IMR-90 (cell line): ENCODE measurements at regions not wholly inside any gene's neighbourhood (a gene's known extent, or its start where the extent isn't known, plus 50 kb on each side); places are given as distances from the start of the nearest gene placed in this dataset.

Experiments used
- ATAC-seq: fragments of 200-7000 bp; cut with Tn5 transposase; 2 replicates; pipeline ENCODE4 v1.9.1; 2020; ENCODE audit warnings: low read depth, mild to moderate bottlenecking, moderate library complexity
- BruUV-seq: library from RNA; stranded (reverse); fragments of 400-500 nt; replicated peaks from 2 replicates; lab custom pipeline; 2021; lab: Mats Ljungman, UMichigan
- CTCF ChIA-PET: fragments of 300-600 bp; formaldehyde crosslinking; extraction: SDS; loops from one replicate; lab custom pipeline; 2021; ENCODE audit warnings: antibody characterized with exemption; lab: Yijun Ruan, JAX
- POLR2A ChIA-PET: fragments of 300-600 bp; sonication (Branson Sonifier 250); formaldehyde crosslinking; loops from one replicate; lab custom pipeline; 2022; ENCODE audit warnings: antibody characterized with exemption; ENCODE audit not compliant: unreplicated experiment; lab: Charles Lee
- DNase-seq: peaks from one replicate; pipeline ENCODE4 v3.0.0; 2013
- H2AFZ ChIP-seq: replicated peaks from 2 replicates; pipeline ENCODE3; 2013; ENCODE audit warnings: low read length, mild to moderate bottlenecking; ENCODE audit not compliant: poor library complexity
- H2AK5ac ChIP-seq: 2 replicates; pipeline ENCODE4 v1.6.1; 2013; ENCODE audit warnings: low read depth, low read length, inconsistent platforms
- H2AK9ac ChIP-seq: replicated peaks from 2 replicates; pipeline ENCODE3; 2013; ENCODE audit warnings: mild to moderate bottlenecking, low read depth, low read length, moderate library complexity; ENCODE audit not compliant: poor library complexity
- H2BK120ac ChIP-seq: 2 replicates; pipeline ENCODE4 v1.6.1; 2013; ENCODE audit warnings: low read depth, low read length, inconsistent platforms
- H2BK15ac ChIP-seq: 3 replicates; pipeline ENCODE4 v1.6.1; 2013; ENCODE audit warnings: low read depth, low read length, inconsistent platforms
- H2BK20ac ChIP-seq: 2 replicates; pipeline ENCODE4 v1.6.1; 2013; ENCODE audit warnings: low read depth, mild to moderate bottlenecking, inconsistent platforms, low read length, moderate library complexity
- H2BK5ac ChIP-seq: 2 replicates; pipeline ENCODE4 v1.6.1; 2013; ENCODE audit warnings: mild to moderate bottlenecking, low read depth, low read length, inconsistent platforms; ENCODE audit not compliant: poor library complexity, severe bottlenecking
- H3K14ac ChIP-seq: replicated peaks from 2 replicates; pipeline ENCODE4 v1.6.1; 2013; ENCODE audit warnings: low read depth, low read length, inconsistent platforms
- H3K18ac ChIP-seq: 2 replicates; pipeline ENCODE4 v1.6.1; 2013; ENCODE audit warnings: low read depth, low read length, control low read depth
- H3K23ac ChIP-seq: 2 replicates; pipeline ENCODE4 v1.6.1; 2013; ENCODE audit warnings: low read depth, low read length, inconsistent platforms
- H3K27ac ChIP-seq: 2 replicates; pipeline ENCODE4 v1.5.1; 2013; ENCODE audit warnings: mild to moderate bottlenecking, control low read depth, low read length; ENCODE audit not compliant: insufficient read depth
- H3K27me3 ChIP-seq: 2 replicates; pipeline ENCODE4 v1.6.1; 2013; ENCODE audit warnings: low read length; ENCODE audit not compliant: control insufficient read depth, insufficient read depth
- H3K36me3 ChIP-seq: 2 replicates; pipeline ENCODE4 v1.6.1; 2013; ENCODE audit warnings: low read length, mixed read lengths; ENCODE audit not compliant: control insufficient read depth, insufficient read depth
- H3K4ac ChIP-seq: 2 replicates; pipeline ENCODE4 v1.6.1; 2013; ENCODE audit warnings: low read depth, low read length, inconsistent platforms
- H3K4me1 ChIP-seq: 2 replicates; pipeline ENCODE4 v1.6.1; 2013; ENCODE audit warnings: low read length, mixed read lengths; ENCODE audit not compliant: control insufficient read depth, insufficient read depth
- H3K4me2 ChIP-seq: 2 replicates; pipeline ENCODE4 v1.6.1; 2013; ENCODE audit warnings: low read depth, mild to moderate bottlenecking, control low read depth, low read length, moderate library complexity
- H3K4me3 ChIP-seq: 2 replicates; pipeline ENCODE4 v1.5.1; 2013; ENCODE audit warnings: low read depth, mild to moderate bottlenecking, control low read depth, low read length, moderate library complexity; ENCODE audit not compliant: insufficient read depth
- H3K56ac ChIP-seq: 2 replicates; pipeline ENCODE4 v1.6.1; 2013; ENCODE audit warnings: low read length, inconsistent platforms; ENCODE audit not compliant: insufficient read depth; ENCODE audit errors: extremely low read depth
- H3K79me1 ChIP-seq, 2 experiments: 2 replicates each; pipeline ENCODE4 v1.6.1; 2013; ENCODE audit warnings: low read length in 2 of 2, inconsistent platforms in 1 of 2, low read depth in 1 of 2
- H3K9ac ChIP-seq: 2 replicates; pipeline ENCODE4 v1.6.1; 2013; ENCODE audit warnings: low read depth, low read length, control low read depth
- H3K9me1 ChIP-seq: 2 replicates; pipeline ENCODE4 v1.6.1; 2013; ENCODE audit warnings: low read length, inconsistent platforms; ENCODE audit not compliant: insufficient read depth
- H3K9me3 ChIP-seq: 2 replicates; pipeline ENCODE4 v1.6.1; 2013; ENCODE audit warnings: low read length; ENCODE audit not compliant: control insufficient read depth, insufficient read depth
- H4K20me1 ChIP-seq: 2 replicates; pipeline ENCODE4 v1.6.1; 2013; ENCODE audit warnings: low read length, inconsistent platforms; ENCODE audit not compliant: insufficient read depth
- H4K5ac ChIP-seq: 2 replicates; pipeline ENCODE4 v1.6.1; 2013; ENCODE audit warnings: mild to moderate bottlenecking, low read depth, low read length, control low read depth
- H4K8ac ChIP-seq, 2 experiments: 2 replicates each; pipeline ENCODE4 v1.6.1; 2013; ENCODE audit warnings: low read depth in 2 of 2, low read length in 2 of 2, control low read depth in 1 of 2, inconsistent platforms in 1 of 2
- H4K91ac ChIP-seq: 2 replicates; pipeline ENCODE4 v1.6.1; 2013; ENCODE audit warnings: low read depth, low read length, inconsistent platforms; ENCODE audit not compliant: insufficient read depth
- BHLHE40 ChIP-seq: fragments of 150-350 bp; IDR thresholded peaks from 2 replicates; pipeline ENCODE4 v1.6.1; 2016; ENCODE audit warnings: mild to moderate bottlenecking, low read depth, low read length
- CEBPB ChIP-seq: IDR thresholded peaks from 2 replicates; pipeline ENCODE4 v1.6.1; 2012; ENCODE audit warnings: low read depth, low read length, improper control_type of control experiment
- CHD1 ChIP-seq: IDR thresholded peaks from 2 replicates; pipeline ENCODE4 v1.6.1; 2012; ENCODE audit warnings: low read depth, low read length, improper control_type of control experiment
- CTCF ChIP-seq: conservative IDR thresholded peaks from 2 replicates; pipeline ENCODE4 v1.5.1; 2012; ENCODE audit warnings: mild to moderate bottlenecking, low read depth, low read length, improper control_type of control experiment
- ELK1 ChIP-seq: fragments of 150-350 bp; IDR thresholded peaks from 2 replicates; pipeline ENCODE4 v1.6.1; 2016; ENCODE audit warnings: low read depth, mild to moderate bottlenecking, low read length, moderate library complexity, borderline replicate concordance
- FOS ChIP-seq: fragments of 150-350 bp; IDR thresholded peaks from 2 replicates; pipeline ENCODE4 v1.6.1; 2016; ENCODE audit warnings: low read depth, low read length
- MAFK ChIP-seq: IDR thresholded peaks from 2 replicates; pipeline ENCODE4 v1.6.1; 2012; ENCODE audit warnings: low read depth, low read length, improper control_type of control experiment
- MAZ ChIP-seq: IDR thresholded peaks from 2 replicates; pipeline ENCODE4 v1.6.1; 2012; ENCODE audit warnings: low read depth, mild to moderate bottlenecking, low read length, improper control_type of control experiment, moderate library complexity, borderline replicate concordance
- MXI1 ChIP-seq: IDR thresholded peaks from 2 replicates; pipeline ENCODE4 v1.6.1; 2012; ENCODE audit warnings: low read depth, mild to moderate bottlenecking, low read length, moderate library complexity, borderline replicate concordance
- POLR2A ChIP-seq: IDR thresholded peaks from 2 replicates; pipeline ENCODE4 v1.6.1; 2012; ENCODE audit warnings: mild to moderate bottlenecking, low read depth, low read length
- RFX5 ChIP-seq: IDR thresholded peaks from 2 replicates; pipeline ENCODE4 v1.8.0; 2012; ENCODE audit warnings: low read depth, mild to moderate bottlenecking, low read length, moderate library complexity
- SMC3 ChIP-seq: fragments of 150-350 bp; IDR thresholded peaks from 2 replicates; pipeline ENCODE4 v1.6.1; 2016; ENCODE audit warnings: low read depth, mild to moderate bottlenecking, antibody characterized with exemption, low read length, moderate library complexity
- WGBS, 2 experiments: methylation state at CpG; one replicate each; pipeline versions ENCODE4 v1.1.5 to v1.1.7; 2013; ENCODE audit warnings: missing lambda C conversion rate in 2 of 2; ENCODE audit not compliant: insufficient read length in 1 of 2; ENCODE audit errors: extremely low coverage in 2 of 2; 5-methylcytosine and 5-hydroxymethylcytosine counted together
- dilution Hi-C: fragments of 300-500 bp; cut with HindIII; formaldehyde crosslinking; loops from one replicate; pipeline ENCODE4 v1.14.3; 2018; ENCODE audit warnings: low sequenced_read_pairs; ENCODE audit not compliant: unreplicated experiment
- in situ Hi-C: fragments of 300-500 bp; cut with MboI; formaldehyde crosslinking; loops from 3 replicates; pipeline ENCODE4 v1.14.3; 2019; ENCODE audit warnings: low sequenced_read_pairs, inconsistent platforms, mixed read lengths
- intact Hi-C: fragments of 100-400 bp; cut with micrococcal nuclease; formaldehyde crosslinking; loops from 2 replicates; pipeline ENCODE4 v1.10.0; 2022
- TF ChIP-seq, protein P1 (sequence below): fragments of 150-350 bp; IDR thresholded peaks from 2 replicates; pipeline ENCODE4 v1.6.1; 2017; ENCODE audit warnings: mild to moderate bottlenecking, antibody characterized with exemption, low read length, low read depth

DNA sequence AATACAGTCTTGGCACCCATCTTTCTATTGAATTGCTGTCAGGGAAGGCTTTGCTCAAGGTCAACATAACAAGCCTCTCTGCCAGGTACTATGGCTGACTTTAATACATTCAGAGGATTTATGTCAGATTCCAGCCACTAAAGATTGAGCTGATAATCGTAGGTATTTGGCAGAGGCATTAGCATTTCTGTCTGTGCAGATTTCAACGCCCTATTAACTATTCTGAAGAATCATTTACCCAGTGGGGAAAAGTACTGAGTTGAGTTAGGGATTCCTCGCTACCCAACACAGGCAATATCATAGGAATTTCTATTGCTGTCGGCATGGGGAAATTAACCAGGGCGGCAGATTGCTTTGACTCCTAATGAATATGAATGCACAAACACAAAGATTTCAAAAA, 233.7 kb upstream of the SPTLC3 start:
- no peaks in the 10 kb centered on the region for H3K36me3 ChIP-seq
- no peaks in the 10 kb centered on the region for H3K4me1 ChIP-seq
- H3K18ac ChIP-seq: no peak overlapping the region
- no peak overlapping the region for H3K56ac ChIP-seq
- intact Hi-C loops (no loop called here), in situ Hi-C loops (no loop called here), dilution Hi-C loops (no loop called here)
- H4K5ac ChIP-seq: no peak overlapping the region
- no peak overlapping the region for H2BK120ac ChIP-seq
- no peak overlapping the region for H3K4me3 ChIP-seq
- ChIA-PET CTCF (no interaction called here), POLR2A (no interaction called here)
- H2BK15ac ChIP-seq: no peak overlapping the region
- no peak overlapping the region for H3K14ac ChIP-seq
- H2BK20ac ChIP-seq: no peak overlapping the region
- DNase-seq (no peak), ATAC-seq (no peak)
- whole genome bisulfite sequencing, 2 experiments: no CpG with 5 or more reads among the region's 5 CpGs
- TF ChIP-seq MAFK: no peak
- TF ChIP-seq MXI1: no peak
- TF ChIP-seq MAZ: no peak
- TF ChIP-seq FOS: no peak
- TF ChIP-seq BHLHE40: no peak
- no peak for TF ChIP-seq CHD1
- no peak for TF ChIP-seq SMC3
- no peak for TF ChIP-seq POLR2A
- no peak for TF ChIP-seq RFX5
- TF ChIP-seq, protein P1, sequence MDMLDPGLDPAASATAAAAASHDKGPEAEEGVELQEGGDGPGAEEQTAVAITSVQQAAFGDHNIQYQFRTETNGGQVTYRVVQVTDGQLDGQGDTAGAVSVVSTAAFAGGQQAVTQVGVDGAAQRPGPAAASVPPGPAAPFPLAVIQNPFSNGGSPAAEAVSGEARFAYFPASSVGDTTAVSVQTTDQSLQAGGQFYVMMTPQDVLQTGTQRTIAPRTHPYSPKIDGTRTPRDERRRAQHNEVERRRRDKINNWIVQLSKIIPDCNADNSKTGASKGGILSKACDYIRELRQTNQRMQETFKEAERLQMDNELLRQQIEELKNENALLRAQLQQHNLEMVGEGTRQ: no peak
- TF ChIP-seq ELK1: no peak
- TF ChIP-seq CEBPB: no peak
- no peak for TF ChIP-seq CTCF
- no peak overlapping the region for H4K91ac ChIP-seq
- H3K9me1 ChIP-seq: no peaks in the 10 kb centered on the region
- no peak overlapping the region for H3K4ac ChIP-seq
- H2BK5ac ChIP-seq: no peak overlapping the region
- H2AK5ac ChIP-seq: no peak overlapping the region
- no TSS peak for BruUV-seq
- peaks cover 4% of the 10 kb centered on the region; the same call in 1 of the 2 replicates for H3K9me3 ChIP-seq
- no peak overlapping the region for H3K27ac ChIP-seq
- no peak overlapping the region for H2AFZ ChIP-seq
- H3K9ac ChIP-seq: no peak overlapping the region
- no peaks in the 10 kb centered on the region for H3K27me3 ChIP-seq
- H4K20me1 ChIP-seq: no peaks in the 10 kb centered on the region
- no peak overlapping the region for H2AK9ac ChIP-seq
- H4K8ac ChIP-seq: no peak overlapping the region
- H3K79me1 ChIP-seq: no peaks in the 10 kb centered on the region
- no peak overlapping the region for H3K4me2 ChIP-seq
- H3K23ac ChIP-seq: no peak overlapping the region
